ENCODE measurements at regions not wholly inside any gene's neighbourhood (a gene's known extent, or its start where the extent isn't known, plus 50 kb on each side); places are given as distances from the start of the nearest gene placed in this dataset.

GRCh38 chr13:37381502-37381901 is 217.1 kb downstream of the POSTN start (continued):
- TF ChIP-seq ZNF462 (CRISPR knock-in tag; IDR thresholded peaks at IDR 0.05) (no peak), CREB1 (CRISPR knock-in tag; IDR thresholded peaks at IDR 0.05; ENCODE audit: low read depth) (no peak), ETS1 (IDR thresholded peaks at IDR 0.05) (no peak), ZNF331 (CRISPR knock-in tag; IDR thresholded peaks at IDR 0.05; ENCODE audit: low read depth) (no peak), EZH2 (IDR thresholded peaks at IDR 0.05; ENCODE audit: low read depth, unreplicated experiment) (no peak), STAT1 (IDR thresholded peaks at IDR 0.05; ENCODE audit: unreplicated experiment) (no peak), POLR2AphosphoS5 (IDR thresholded peaks at IDR 0.05; ENCODE audit: low read depth) (no peak), CTCF (conservative IDR thresholded peaks at IDR 0.05; ENCODE audit: low read depth in 2 of 2) (no peak), ZNF114 (CRISPR knock-in tag; IDR thresholded peaks at IDR 0.05) (no peak)

Data from GM23338 (cell line).